ENCODE measurements at regions not wholly inside any gene's neighbourhood (a gene's known extent, or its start where the extent isn't known, plus 50 kb on each side); places are given as distances from the start of the nearest gene placed in this dataset.

GRCh38 chr12:4006743-4007142, 133.5 kb upstream of the PARP11 start:
- Histone ChIP-seq H3K27me3 (ENCODE audit: low read depth) (peaks cover 51% of the 10 kb centered on the region), H3K4me3 (no peak overlapping the region), H3K27ac (replicated peaks) (no peak overlapping the region), H3K9me3 (replicated peaks) (no peaks in the 10 kb centered on the region), H3K36me3 (no peaks in the 10 kb centered on the region), H3K4me1 (no peaks in the 10 kb centered on the region)
- no peak for DNase-seq
- no peak for TF ChIP-seq CTCF (IDR thresholded peaks at IDR 0.05; ENCODE audit: borderline replicate concordance)
- intact Hi-C loops (cut with micrococcal nuclease) = no loop called here

GRCh38 chr12:4005851-4006430, 132.7 kb upstream of the PARP11 start:
- Histone ChIP-seq H3K4me3 (no peak overlapping the region), H3K27ac (replicated peaks) (no peak overlapping the region), H3K9me3 (replicated peaks) (peaks cover 3% of the 10 kb centered on the region), H3K36me3 (no peaks in the 10 kb centered on the region), H3K4me1 (no peaks in the 10 kb centered on the region), H3K27me3 (ENCODE audit: low read depth) (peaks cover 51% of the 10 kb centered on the region)
- no peak for DNase-seq
- intact Hi-C loops (cut with micrococcal nuclease) = no loop called here
- TF ChIP-seq CTCF (IDR thresholded peaks at IDR 0.05; ENCODE audit: borderline replicate concordance) = no peak

DNA sequence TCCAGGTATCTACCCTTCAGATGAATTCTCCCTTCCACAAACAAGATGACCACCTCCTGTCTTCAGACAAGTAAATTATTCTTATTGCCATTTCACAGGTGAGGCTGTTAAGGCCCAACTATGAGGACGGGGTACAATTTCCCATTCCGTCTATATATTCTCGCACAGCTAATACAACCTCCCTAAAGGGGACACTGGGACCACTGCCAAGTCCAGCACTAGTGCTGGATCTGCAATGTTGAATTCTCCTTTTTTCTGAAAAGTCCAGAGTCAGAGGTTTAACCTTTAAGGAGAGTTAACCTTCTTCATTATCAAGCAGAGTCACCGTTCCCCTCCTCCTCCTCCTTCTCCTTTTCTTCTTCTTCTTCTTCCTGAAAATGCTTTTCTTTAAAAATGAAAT, 130.4 kb upstream of the PARP11 start:
- Histone ChIP-seq H3K4me1 (no peaks in the 10 kb centered on the region), H3K36me3 (no peaks in the 10 kb centered on the region), H3K27ac (replicated peaks) (no peak overlapping the region), H3K4me3 (no peak overlapping the region), H3K9me3 (replicated peaks) (peaks cover 4% of the 10 kb centered on the region), H3K27me3 (ENCODE audit: low read depth) (peaks cover 45% of the 10 kb centered on the region)
- intact Hi-C loops (cut with micrococcal nuclease) = no loop called here
- TF ChIP-seq CTCF (IDR thresholded peaks at IDR 0.05; ENCODE audit: borderline replicate concordance) = no peak
- no peak for DNase-seq

GRCh38 chr12:4002601-4003000, 129.4 kb upstream of the PARP11 start:
- intact Hi-C loops (cut with micrococcal nuclease) = no loop called here
- DNase-seq = no peak

DNA sequence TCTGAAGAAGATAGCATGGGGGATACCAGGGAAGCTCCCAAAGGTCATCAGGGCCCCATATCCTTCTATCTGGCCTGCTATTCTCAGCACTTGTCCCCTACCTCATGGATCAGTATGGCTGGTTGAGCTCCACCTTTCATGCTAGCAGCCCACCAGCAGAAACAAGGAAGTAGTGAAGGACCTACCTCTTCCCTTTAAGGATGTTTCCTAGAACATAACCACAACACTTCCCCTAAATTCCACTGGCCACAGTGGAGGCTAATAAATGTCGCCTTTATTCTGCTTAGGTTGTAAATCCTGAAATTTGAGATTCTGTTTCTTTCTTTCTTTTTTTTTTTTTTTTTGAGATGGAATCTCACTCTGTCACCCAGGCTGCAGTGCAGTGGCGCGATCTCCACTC, 128.6 kb upstream of the PARP11 start:
- no peak overlapping the region for H3K27ac ChIP-seq (replicated peaks)
- TF ChIP-seq CTCF (IDR thresholded peaks at IDR 0.05; ENCODE audit: borderline replicate concordance) = no peak
- intact Hi-C loops (cut with micrococcal nuclease) = no loop called here
- peaks cover 4% of the 10 kb centered on the region for H3K9me3 ChIP-seq (replicated peaks)
- peaks cover 43% of the 10 kb centered on the region for H3K27me3 ChIP-seq (ENCODE audit: low read depth)
- H3K36me3 ChIP-seq = no peaks in the 10 kb centered on the region
- no peaks in the 10 kb centered on the region for H3K4me1 ChIP-seq
- no peak for DNase-seq
- no peak overlapping the region for H3K4me3 ChIP-seq

More at GRCh38 chr12:4002601-4003000, 129.4 kb upstream of the PARP11 start:
- Histone ChIP-seq H3K27me3 (ENCODE audit: low read depth) (peaks cover 45% of the 10 kb centered on the region), H3K9me3 (replicated peaks) (peaks cover 4% of the 10 kb centered on the region), H3K4me1 (no peaks in the 10 kb centered on the region), H3K27ac (replicated peaks) (no peak overlapping the region), H3K4me3 (no peak overlapping the region), H3K36me3 (no peaks in the 10 kb centered on the region)
- no peak for TF ChIP-seq CTCF (IDR thresholded peaks at IDR 0.05; ENCODE audit: borderline replicate concordance)

Measured in left ventricle myocardium inferior (tissue), 1 donor.